ENCODE measurements at regions not wholly inside any gene's neighbourhood (a gene's known extent, or its start where the extent isn't known, plus 50 kb on each side); places are given as distances from the start of the nearest gene placed in this dataset.

GRCh38 chr6:16842676-16843075, 81.4 kb upstream of the ATXN1 start:
- no peak overlapping the region for H3K4ac ChIP-seq (ENCODE audit: low read depth, low read length)
- WGBS, 2 experiments (ENCODE audit: extremely low coverage in 2 of 2, insufficient read length in 1 of 2), result no CpG with 5 or more reads among the region's 4 CpGs
- in situ Hi-C loops (cut with MboI; ENCODE audit: low sequenced_read_pairs), result no loop called here
- H3K4me3 ChIP-seq (ENCODE audit: insufficient read depth, low read depth, low read length), result no peak overlapping the region
- DNase-seq, result no peak
- no peaks in the 10 kb centered on the region for H4K20me1 ChIP-seq (ENCODE audit: insufficient read depth, low read length)
- H4K91ac ChIP-seq (ENCODE audit: insufficient read depth, low read depth, low read length), result no peak overlapping the region
- TF ChIP-seq BHLHE40 (IDR thresholded peaks at IDR 0.05; ENCODE audit: low read depth, low read length) (no peak), SMC3 (IDR thresholded peaks at IDR 0.05; ENCODE audit: low read depth, low read length) (no peak), CHD1 (IDR thresholded peaks at IDR 0.05; ENCODE audit: low read depth, low read length) (no peak), MAFK (IDR thresholded peaks at IDR 0.05; ENCODE audit: low read depth, low read length) (no peak)
- no peaks in the 10 kb centered on the region for H3K36me3 ChIP-seq (ENCODE audit: control insufficient read depth, insufficient read depth, low read length)
- H3K4me2 ChIP-seq (ENCODE audit: low read depth, low read length), result peak overlapping the region; percentile 42; the same call in 1 of the 2 replicates
- no peak overlapping the region for H3K27ac ChIP-seq (ENCODE audit: insufficient read depth, low read length)
- H2BK5ac ChIP-seq (ENCODE audit: low read depth, low read length, poor library complexity, severe bottlenecking), result no peak overlapping the region
- no peak overlapping the region for H2AK5ac ChIP-seq (ENCODE audit: low read depth, low read length)
- H2BK15ac ChIP-seq (ENCODE audit: low read depth, low read length), result no peak overlapping the region
- H2AK9ac ChIP-seq (replicated peaks; ENCODE audit: low read depth, low read length, poor library complexity), result no peak overlapping the region
- no peak overlapping the region for H4K8ac ChIP-seq (ENCODE audit: low read depth in 2 of 2, low read length in 2 of 2)
- no peak overlapping the region for H3K9ac ChIP-seq (ENCODE audit: low read depth, low read length)
- intact Hi-C loops (cut with micrococcal nuclease), result loop anchor here (10.0 kb wide), 1 partner anchor 122 kb away; no protein-coding TSS in a partner anchor
- no peaks in the 10 kb centered on the region for H3K79me1 ChIP-seq (ENCODE audit: low read depth in 1 of 2, low read length in 2 of 2)
- no peak overlapping the region for H3K23ac ChIP-seq (ENCODE audit: low read depth, low read length)
- 0 out of 2 replicates have a peak, but pooled peaks have one; percentile 29 for ATAC-seq (ENCODE audit: low read depth)
- no peaks in the 10 kb centered on the region for H3K27me3 ChIP-seq (ENCODE audit: control insufficient read depth, insufficient read depth, low read length)
- no peak overlapping the region for H2BK120ac ChIP-seq (ENCODE audit: low read depth, low read length)
- no peak overlapping the region for H3K18ac ChIP-seq (ENCODE audit: low read depth, low read length)
- ChIA-PET POLR2A (ENCODE audit: unreplicated experiment) (no interaction called here), CTCF (no interaction called here)
- no peaks in the 10 kb centered on the region for H3K9me1 ChIP-seq (ENCODE audit: insufficient read depth, low read length)
- no peak overlapping the region for H2BK20ac ChIP-seq (ENCODE audit: low read depth, low read length)
- dilution Hi-C loops (cut with HindIII; ENCODE audit: low sequenced_read_pairs, unreplicated experiment), result no loop called here
- no peaks in the 10 kb centered on the region for H3K9me3 ChIP-seq (ENCODE audit: control insufficient read depth, insufficient read depth, low read length)
- no peak overlapping the region for H4K5ac ChIP-seq (ENCODE audit: low read depth, low read length)
- no peak overlapping the region for H3K14ac ChIP-seq (replicated peaks; ENCODE audit: low read depth, low read length)
- no TSS peak for BruUV-seq (replicated peaks)
- no peak overlapping the region for H3K56ac ChIP-seq (ENCODE audit: extremely low read depth, insufficient read depth, low read length)
- H3K4me1 ChIP-seq (ENCODE audit: control insufficient read depth, insufficient read depth, low read length), result no peaks in the 10 kb centered on the region
- H2AFZ ChIP-seq (replicated peaks; ENCODE audit: low read length, poor library complexity), result no peak overlapping the region
